IPS-15b (cell line): ENCODE measurements at regions not wholly inside any gene's neighbourhood (a gene's known extent, or its start where the extent isn't known, plus 50 kb on each side); places are given as distances from the start of the nearest gene placed in this dataset.

Source experiments
- H3K27me3 ChIP-seq: one replicate; pipeline ENCODE4 v1.6.1; 2013; ENCODE audit warnings: low read length; ENCODE audit not compliant: control insufficient read depth, insufficient read depth
- H3K36me3 ChIP-seq: one replicate; pipeline ENCODE4 v1.6.1; 2013; ENCODE audit warnings: low read length; ENCODE audit not compliant: control insufficient read depth, insufficient read depth
- H3K4me1 ChIP-seq: one replicate; pipeline ENCODE4 v1.6.1; 2013; ENCODE audit warnings: mild to moderate bottlenecking, low read length; ENCODE audit not compliant: control insufficient read depth, insufficient read depth
- H3K4me3 ChIP-seq: one replicate; pipeline ENCODE4 v1.5.1; 2013; ENCODE audit warnings: low read depth, low read length
- H3K9ac ChIP-seq: one replicate; pipeline ENCODE4 v1.6.1; 2013; ENCODE audit warnings: low read depth, mild to moderate bottlenecking, low read length
- H3K9me3 ChIP-seq: one replicate; pipeline ENCODE4 v1.6.1; 2013; ENCODE audit warnings: mild to moderate bottlenecking, low read length; ENCODE audit not compliant: control insufficient read depth, insufficient read depth

GRCh38 chr20:57947421-57948179 lies 237.8 kb upstream of the PMEPA1 start:
- Histone ChIP-seq H3K27me3 (no peaks in the 10 kb centered on the region), H3K9ac (no peak overlapping the region), H3K4me3 (no peak overlapping the region), H3K36me3 (no peaks in the 10 kb centered on the region), H3K4me1 (no peaks in the 10 kb centered on the region), H3K9me3 (no peaks in the 10 kb centered on the region)

DNA sequence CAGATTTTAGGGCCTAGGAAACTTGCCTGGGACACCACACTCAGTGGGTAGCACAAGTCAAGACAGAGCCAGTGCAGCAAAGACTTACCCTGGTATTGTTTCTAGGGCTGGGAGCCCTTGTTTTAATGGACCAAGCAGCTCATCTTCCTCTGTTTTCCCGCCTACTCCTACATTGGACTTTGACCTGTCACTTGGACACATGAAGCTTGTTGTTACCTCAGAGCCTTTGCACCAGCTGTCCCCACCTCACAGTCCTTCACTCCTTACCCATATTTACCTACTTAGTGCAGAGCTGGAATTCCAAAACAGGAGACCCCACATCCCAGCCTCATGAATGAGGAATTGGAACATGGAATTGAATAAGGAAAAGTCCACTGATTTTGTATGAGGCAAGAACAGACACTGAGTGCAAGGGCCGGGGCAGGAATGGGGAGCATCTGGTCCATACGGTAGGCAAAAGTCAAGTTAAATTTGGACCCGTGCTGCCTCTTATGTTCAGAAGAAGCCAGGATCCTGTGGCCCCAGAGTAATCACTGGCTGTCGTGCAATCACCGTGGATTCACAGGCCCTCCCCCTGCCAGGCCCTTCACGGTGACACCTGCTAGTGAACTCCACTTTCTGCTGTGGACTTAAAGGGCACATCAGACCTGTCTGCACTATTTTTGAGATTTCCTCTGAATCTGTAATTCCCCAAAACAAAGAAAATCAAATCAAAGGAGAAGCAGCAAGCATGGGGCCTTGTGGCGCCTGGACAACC lies 236.9 kb upstream of the PMEPA1 start:
- no peak overlapping the region for H3K9ac ChIP-seq
- no peaks in the 10 kb centered on the region for H3K36me3 ChIP-seq
- H3K27me3 ChIP-seq, result no peaks in the 10 kb centered on the region
- H3K4me1 ChIP-seq, result no peaks in the 10 kb centered on the region
- no peaks in the 10 kb centered on the region for H3K9me3 ChIP-seq
- H3K4me3 ChIP-seq, result no peak overlapping the region

DNA sequence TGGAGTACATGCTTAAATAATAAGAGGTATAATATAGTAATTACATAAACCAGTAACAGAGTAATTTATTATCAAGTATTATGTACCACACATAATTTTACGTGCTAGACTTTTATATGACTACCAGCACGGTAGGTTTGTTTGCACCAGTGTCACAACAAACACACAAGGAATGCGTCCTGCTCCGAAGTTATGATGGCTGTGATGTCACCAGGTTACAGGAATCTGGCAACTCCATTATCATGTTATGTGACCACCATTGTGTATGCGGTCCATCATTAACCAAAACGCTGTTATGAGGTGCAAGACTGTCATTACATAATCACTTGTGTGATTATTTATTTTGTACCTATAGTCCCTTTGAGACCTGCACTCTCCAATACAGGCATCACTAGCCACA lies 235.2 kb upstream of the PMEPA1 start:
- Histone ChIP-seq H3K36me3 (no peaks in the 10 kb centered on the region), H3K27me3 (no peaks in the 10 kb centered on the region), H3K4me3 (no peak overlapping the region), H3K9ac (no peak overlapping the region), H3K9me3 (no peaks in the 10 kb centered on the region), H3K4me1 (no peaks in the 10 kb centered on the region)

GRCh38 chr20:57943950-57944349 lies 234.1 kb upstream of the PMEPA1 start:
- no peak overlapping the region for H3K4me3 ChIP-seq
- no peaks in the 10 kb centered on the region for H3K36me3 ChIP-seq
- no peak overlapping the region for H3K9ac ChIP-seq
- no peaks in the 10 kb centered on the region for H3K27me3 ChIP-seq
- H3K4me1 ChIP-seq, result no peaks in the 10 kb centered on the region
- no peaks in the 10 kb centered on the region for H3K9me3 ChIP-seq

- Histone ChIP-seq H3K4me3 (no peak overlapping the region), H3K9me3 (no peaks in the 10 kb centered on the region), H3K36me3 (no peaks in the 10 kb centered on the region), H3K4me1 (no peaks in the 10 kb centered on the region), H3K27me3 (no peaks in the 10 kb centered on the region), H3K9ac (no peak overlapping the region)
Observed at GRCh38 chr20:57943291-57943690, 233.5 kb upstream of the PMEPA1 start.

- Histone ChIP-seq H3K4me1 (no peaks in the 10 kb centered on the region), H3K36me3 (no peaks in the 10 kb centered on the region), H3K27me3 (no peaks in the 10 kb centered on the region), H3K4me3 (no peak overlapping the region), H3K9me3 (no peaks in the 10 kb centered on the region), H3K9ac (no peak overlapping the region)
Observed at GRCh38 chr20:57941604-57942381, 232.0 kb upstream of the PMEPA1 start.

DNA sequence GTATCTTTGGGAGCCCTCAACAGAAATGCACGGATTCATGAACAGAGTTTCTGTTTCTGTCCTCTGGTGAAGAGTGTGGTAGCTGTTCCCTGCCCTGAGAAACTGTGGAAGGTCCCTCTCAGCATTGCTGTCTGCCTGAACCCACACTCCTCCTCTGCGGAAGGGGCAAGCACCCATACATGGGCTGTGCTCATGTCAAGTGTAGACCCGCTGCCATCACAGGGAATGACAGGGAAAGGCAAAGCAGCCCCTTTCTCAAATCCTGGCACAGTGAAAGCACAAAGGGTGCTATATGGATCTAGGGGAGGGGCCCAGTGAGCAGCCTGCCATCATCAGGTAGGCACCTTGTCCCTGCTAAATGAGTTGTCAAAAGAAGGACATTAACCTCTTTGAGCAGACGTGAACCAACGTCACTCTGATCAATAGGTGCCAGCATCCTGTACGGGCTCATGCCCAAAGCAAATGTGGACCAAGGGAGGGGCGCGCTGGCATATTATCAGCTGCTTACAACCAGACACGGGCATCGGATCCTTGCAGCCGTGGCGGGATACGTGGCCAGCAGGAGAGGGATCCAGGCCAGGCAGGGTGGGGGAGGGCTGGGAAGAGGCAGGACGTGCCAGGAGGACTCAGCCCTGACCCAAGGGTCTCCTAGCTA lies 231.2 kb upstream of the PMEPA1 start:
- no peaks in the 10 kb centered on the region for H3K4me1 ChIP-seq
- H3K9ac ChIP-seq, result no peak overlapping the region
- H3K9me3 ChIP-seq, result no peaks in the 10 kb centered on the region
- no peak overlapping the region for H3K4me3 ChIP-seq
- H3K36me3 ChIP-seq, result no peaks in the 10 kb centered on the region
- H3K27me3 ChIP-seq, result no peaks in the 10 kb centered on the region

DNA sequence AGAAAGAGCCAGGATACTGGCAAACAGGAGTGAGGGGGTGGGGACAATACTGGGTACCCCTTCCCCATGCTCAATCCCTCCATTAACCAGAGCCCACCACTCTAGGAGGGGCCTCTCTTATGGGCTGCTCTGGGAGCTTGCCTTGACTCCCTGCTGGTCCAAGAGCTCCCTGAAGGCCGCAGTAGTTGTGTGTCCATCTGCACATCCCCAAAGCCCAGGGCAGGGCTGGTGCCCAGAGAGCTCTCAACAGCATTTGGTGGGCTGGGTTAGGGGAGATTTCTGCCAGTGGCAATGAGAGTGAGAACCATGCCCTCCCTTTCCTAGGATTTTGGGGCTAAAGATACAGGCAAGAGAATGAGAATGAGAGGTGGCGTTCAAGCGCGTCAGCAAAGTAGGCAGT lies 230.6 kb upstream of the PMEPA1 start:
- Histone ChIP-seq H3K9me3 (no peaks in the 10 kb centered on the region), H3K27me3 (no peaks in the 10 kb centered on the region), H3K4me3 (no peak overlapping the region), H3K36me3 (no peaks in the 10 kb centered on the region), H3K9ac (no peak overlapping the region), H3K4me1 (no peaks in the 10 kb centered on the region)

DNA sequence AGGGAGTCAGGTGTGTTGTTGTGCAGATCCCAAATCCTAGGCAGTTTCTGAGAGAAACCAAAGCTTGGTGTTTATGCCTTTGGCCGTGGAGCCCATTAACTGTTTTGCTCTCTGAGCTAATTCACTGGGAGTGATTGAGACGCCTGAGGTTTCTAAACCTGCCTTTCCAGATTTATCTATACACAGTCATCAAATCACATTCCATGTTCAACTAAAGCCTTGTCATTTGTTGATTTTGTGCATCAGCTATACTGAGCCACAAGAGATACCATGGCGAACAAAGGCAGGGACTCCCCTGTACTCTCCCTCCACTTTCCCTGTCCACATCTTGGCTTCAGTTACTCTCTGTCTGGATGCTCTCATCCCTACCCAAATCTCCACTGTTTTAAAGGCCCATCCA lies 229.7 kb upstream of the PMEPA1 start:
- H3K4me3 ChIP-seq, result no peak overlapping the region
- no peak overlapping the region for H3K9ac ChIP-seq
- no peaks in the 10 kb centered on the region for H3K9me3 ChIP-seq
- no peaks in the 10 kb centered on the region for H3K36me3 ChIP-seq
- H3K4me1 ChIP-seq, result no peaks in the 10 kb centered on the region
- H3K27me3 ChIP-seq, result no peaks in the 10 kb centered on the region

DNA sequence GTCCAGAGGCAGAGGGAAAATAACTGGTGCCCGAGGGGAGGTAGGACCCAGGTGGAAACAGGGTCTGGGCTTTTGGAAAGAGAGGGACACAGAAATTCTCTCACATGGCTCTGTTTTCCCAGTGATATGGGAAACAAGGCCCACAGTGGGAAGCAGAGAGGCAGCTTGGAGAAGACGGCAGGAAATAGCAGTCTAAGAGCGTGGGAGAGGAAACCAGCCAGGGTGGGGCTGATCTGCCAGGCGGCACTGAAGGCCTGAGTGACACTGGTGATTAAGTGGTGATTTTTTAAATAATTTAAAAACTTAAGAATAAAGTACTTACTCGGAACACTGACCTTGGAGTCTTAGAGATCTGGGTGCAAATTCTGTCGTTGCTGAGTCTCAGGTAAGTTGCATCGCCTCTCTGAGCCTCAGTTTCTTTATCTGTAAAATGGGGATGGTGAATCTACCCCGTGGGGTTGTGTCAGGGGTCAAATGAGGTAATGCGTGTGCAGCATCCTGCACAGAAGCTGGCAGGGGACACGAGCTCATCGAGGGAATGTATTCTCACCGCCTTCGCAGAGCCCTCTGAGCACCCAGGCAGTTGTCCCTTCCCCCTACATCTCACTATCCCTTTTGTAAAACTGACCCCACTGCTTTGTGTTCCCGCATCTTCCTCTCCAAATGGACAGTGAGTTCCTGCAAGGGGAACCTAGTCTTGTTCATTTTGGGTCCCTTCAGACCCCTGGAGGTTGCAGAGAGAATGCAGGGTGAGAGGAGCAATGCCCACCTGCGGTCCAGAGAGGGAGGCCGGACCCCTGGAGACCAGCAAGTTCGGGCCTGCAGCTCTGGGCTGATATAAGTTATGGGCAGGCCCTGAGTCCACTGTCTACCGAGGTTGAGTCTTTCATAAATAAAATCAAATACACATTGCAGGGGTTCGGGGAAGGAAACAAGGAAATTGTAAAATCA lies 228.6 kb upstream of the PMEPA1 start:
- no peaks in the 10 kb centered on the region for H3K36me3 ChIP-seq
- H3K4me3 ChIP-seq, result no peak overlapping the region
- no peaks in the 10 kb centered on the region for H3K27me3 ChIP-seq
- no peak overlapping the region for H3K9ac ChIP-seq
- H3K4me1 ChIP-seq, result no peaks in the 10 kb centered on the region
- no peaks in the 10 kb centered on the region for H3K9me3 ChIP-seq
